SKM-1 (cell line): ENCODE measurements at regions not wholly inside any gene's neighbourhood (a gene's known extent, or its start where the extent isn't known, plus 50 kb on each side); places are given as distances from the start of the nearest gene placed in this dataset.
A peak's percentile ranks its signal among the peaks of the same experiment; 100 is the strongest.
"Not testable (repeated sequence)": the region's sequence is repeated elsewhere in the genome, so short reads cannot be mapped to it uniquely, and the experiment has no call there.

Source experiments
- DNase-seq: peaks from one replicate; lab custom pipeline; 2025; ENCODE audit not compliant: unreplicated experiment; lab: John Stamatoyannopoulos, UW

DNA sequence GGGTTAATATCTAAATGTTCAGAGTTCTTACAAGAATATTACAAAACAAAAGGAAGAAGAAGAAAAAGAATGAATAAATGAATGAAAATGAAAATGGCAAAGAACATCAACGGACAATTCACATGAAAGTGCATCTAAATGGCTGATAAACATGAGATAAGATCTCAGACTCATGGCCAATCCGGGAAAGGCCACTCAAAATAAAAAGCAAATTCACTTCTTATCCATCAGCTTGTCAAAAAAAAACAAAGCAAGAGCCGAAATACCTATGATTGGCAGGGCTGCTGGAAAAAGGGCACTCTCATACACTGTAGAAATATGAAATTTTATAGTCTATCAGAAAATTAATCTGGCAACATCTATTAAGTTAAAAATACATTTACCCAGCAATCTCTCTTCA, 103.6 kb upstream of the EDEM3 start:
- no peak for DNase-seq

GRCh38 chr1:184854496-184855140, 100.0 kb upstream of the EDEM3 start:
- DNase-seq, result peak; percentile 77

GRCh38 chr1:184854036-184854435, 99.4 kb upstream of the EDEM3 start:
- no peak for DNase-seq

DNA sequence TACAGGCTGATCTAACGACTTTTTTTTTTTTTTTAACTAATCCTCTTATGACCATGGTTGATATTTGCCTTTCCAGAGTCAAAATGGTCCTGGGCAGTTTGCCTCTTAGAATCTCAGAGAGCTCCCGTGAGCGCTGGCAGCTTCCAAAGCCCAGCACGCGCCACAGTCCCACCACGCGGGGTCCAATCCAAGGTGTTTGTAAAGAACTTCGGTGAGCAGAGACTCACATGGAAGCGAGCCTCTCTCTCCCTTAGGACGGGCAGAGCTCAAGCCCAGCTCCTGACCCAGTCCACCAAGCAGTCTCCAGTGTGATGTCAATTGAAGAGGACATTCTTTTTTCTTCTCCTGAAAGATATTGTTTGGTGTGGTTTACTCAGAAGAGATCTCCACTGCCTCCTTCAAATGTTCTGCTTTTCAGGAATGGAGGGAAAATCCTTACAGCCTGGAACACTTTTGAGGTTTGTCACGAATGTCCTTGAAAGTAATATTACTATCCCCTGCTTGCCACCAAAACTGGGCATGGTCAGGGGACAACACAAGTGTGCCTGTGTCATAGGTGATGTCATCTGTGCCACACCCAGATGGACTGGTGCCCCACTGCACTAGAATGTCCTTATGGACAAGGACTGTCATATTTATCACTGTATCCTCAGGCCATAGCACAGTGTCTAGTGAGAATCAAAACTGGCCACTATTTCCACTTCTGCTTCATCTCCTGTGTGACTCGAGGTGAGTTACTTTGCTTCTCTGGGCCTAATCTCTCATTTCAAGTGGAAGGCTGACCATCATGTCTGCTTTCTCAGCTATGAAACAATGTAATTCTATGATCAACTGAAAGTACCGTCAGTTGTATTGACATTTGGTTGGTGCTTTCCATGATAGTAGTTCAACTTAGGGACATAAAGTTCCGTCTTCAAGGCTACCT, 97.4 kb upstream of the EDEM3 start:
- DNase-seq, result no peak

DNA sequence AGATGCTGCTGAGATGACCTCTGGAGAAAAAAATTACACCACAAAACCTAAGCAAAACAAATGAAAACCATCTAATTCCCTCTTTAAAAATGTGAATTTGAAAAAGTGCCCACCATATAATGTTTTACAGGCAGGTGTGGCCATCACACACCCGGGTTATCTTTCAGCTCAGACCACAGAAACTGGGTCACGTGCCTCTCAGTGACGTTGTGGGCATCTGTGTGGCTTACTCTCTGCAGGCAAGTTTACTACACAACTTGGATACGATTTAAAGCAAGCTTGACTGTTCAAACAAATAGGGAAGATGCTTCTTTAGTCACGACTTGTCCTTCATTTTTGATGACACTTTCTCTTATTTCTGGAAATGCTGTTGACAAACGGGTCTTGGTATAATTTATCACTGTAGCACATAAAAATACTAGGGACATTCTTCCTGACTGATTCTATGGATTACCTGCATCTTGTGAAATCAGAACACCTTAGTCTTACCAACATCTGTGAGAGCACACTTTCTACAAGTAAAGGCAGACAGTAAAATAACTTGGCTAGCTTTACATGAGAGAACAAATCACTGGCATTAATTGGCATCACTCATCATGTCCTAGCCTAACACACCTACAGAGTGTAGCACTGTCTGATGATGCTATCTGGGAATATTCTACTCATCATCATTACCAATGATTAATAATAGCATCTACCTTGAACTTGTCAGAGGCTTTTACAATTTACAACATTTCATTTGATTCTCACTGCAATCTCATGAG, 89.3 kb upstream of the EDEM3 start:
- DNase-seq, result no peak

GRCh38 chr1:184840596-184840995, 85.9 kb upstream of the EDEM3 start:
- no peak for DNase-seq

DNA sequence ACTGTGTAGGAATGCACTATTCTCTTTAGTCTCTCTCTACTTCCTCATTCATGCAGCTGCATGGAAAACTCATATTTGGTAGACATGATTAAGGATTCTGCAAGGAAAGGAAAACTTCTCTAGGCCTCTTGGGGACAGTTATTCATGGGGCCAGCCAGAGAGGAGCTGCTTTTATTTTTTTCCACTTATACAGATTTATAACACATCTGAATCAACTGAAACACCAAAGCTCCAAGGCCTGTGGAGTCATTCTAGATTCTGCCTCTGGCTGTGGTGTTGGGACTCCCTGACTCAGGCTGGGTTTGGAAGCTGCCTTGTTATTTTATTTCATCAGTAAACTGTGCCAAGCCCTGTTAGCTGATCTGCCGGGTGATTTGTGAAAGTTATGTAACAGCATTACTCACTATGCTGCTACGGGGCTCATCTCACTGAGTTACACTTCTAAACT, 83.9 kb upstream of the EDEM3 start:
- peak; percentile 47 for DNase-seq

GRCh38 chr1:184836934-184837895, 82.6 kb upstream of the EDEM3 start:
- DNase-seq, result no peak

DNA sequence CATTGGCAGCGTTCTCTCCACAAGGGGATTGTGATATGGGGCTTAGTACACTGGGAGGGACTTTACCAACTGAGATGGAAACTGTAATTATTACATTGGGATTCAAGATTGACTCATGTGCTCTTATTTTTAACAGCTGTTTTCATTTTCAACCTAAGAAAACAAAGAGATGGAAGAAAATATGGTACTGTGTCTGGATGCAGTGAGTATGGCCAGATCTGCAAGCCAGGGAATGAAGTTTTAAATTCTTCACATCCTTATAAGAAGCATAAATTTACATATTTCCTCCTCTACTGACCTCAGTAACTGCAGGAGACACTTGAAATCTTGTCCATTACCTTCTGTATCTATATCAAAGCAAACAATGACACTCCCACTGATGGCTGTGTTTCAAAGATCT, 81.5 kb upstream of the EDEM3 start:
- DNase-seq, result no peak

GRCh38 chr1:184833994-184834393, 79.3 kb upstream of the EDEM3 start:
- not testable (repeated sequence) for DNase-seq

DNA sequence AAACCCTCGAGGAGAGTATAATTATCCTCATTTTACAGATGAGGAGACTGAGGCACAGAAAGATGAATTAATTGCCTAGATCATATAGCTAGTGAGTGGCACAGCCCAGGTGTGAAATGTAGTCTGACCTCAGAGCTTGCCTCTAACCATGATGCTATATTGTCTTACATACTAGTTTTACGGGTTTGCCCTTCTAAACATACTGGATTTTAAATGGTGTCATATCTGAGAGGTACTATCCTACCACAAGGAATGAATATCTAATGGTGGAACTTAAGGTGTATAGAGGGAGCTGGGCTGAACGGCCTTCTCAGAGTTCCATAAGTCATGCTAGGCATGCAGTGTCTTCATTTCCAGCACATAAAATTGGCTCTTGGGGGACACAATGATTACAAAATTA, 77.9 kb upstream of the EDEM3 start:
- DNase-seq, result no peak

GRCh38 chr1:184829496-184829895, 74.8 kb upstream of the EDEM3 start:
- not testable (repeated sequence) for DNase-seq

- DNase-seq, result no peak
Measured at GRCh38 chr1:184828369-184828717, 73.7 kb upstream of the EDEM3 start.

GRCh38 chr1:184827600-184828368, 73.1 kb upstream of the EDEM3 start:
- no peak for DNase-seq

DNA sequence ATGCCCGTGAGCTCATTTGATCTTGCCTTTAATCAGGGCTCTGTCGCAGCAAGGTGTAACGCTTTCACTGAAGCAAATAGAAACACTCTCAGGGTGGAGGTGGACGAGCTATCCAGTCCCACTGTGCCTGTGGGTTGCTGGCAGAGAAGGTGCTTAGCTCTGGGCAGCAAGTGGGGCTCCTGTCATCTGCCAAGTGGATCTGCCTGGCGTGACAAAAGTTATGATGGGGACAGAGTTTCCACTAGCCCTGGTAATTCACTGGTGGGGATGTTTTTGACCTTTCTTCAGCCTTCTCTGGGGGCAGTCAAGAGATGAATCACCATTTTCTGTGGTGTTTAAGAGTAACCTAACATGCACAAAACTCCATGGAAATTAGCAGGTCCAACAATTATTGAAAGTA, 71.3 kb upstream of the EDEM3 start:
- no peak for DNase-seq

GRCh38 chr1:184825571-184825970, 70.9 kb upstream of the EDEM3 start:
- DNase-seq, result peak; percentile 77

GRCh38 chr1:184824691-184825323, 70.1 kb upstream of the EDEM3 start:
- no peak for DNase-seq

- DNase-seq, result no peak
Measured at GRCh38 chr1:184823080-184823479, 68.4 kb upstream of the EDEM3 start.

- DNase-seq, result no peak
Measured at GRCh38 chr1:184822267-184822666, 67.6 kb upstream of the EDEM3 start.
